ENCODE measurements at regions not wholly inside any gene's neighbourhood (a gene's known extent, or its start where the extent isn't known, plus 50 kb on each side); places are given as distances from the start of the nearest gene placed in this dataset.

GRCh38 chr7:9181356-9181755 lies 747.9 kb downstream of the NXPH1 start:
- Histone ChIP-seq H3K23ac (ENCODE audit: insufficient read length, low read depth, low read length) (no peak overlapping the region), H2BK12ac (ENCODE audit: insufficient read length, low read depth, low read length) (no peak overlapping the region), H4K5ac (ENCODE audit: insufficient read length, low read depth, low read length) (no peak overlapping the region), H2AK5ac (ENCODE audit: insufficient read length, low read length) (no peak overlapping the region), H3K4me1 (ENCODE audit: insufficient read depth, low read length) (no peaks in the 10 kb centered on the region; the same call in 1 of the 2 replicates), H2BK20ac (ENCODE audit: low read depth, low read length, poor library complexity, severe bottlenecking) (no peak overlapping the region), H3K4ac (ENCODE audit: low read depth, low read length) (no peak overlapping the region), H4K91ac (ENCODE audit: insufficient read length, low read depth, low read length) (no peak overlapping the region), H2BK15ac (ENCODE audit: low read depth, low read length) (no peak overlapping the region), H4K8ac (replicated peaks; ENCODE audit: insufficient read length, low read depth, low read length) (no peak overlapping the region), H2AFZ (ENCODE audit: low read length) (no peak overlapping the region), H3K4me2 (ENCODE audit: insufficient read depth, insufficient read length, low read length) (no peak overlapping the region), H3K18ac (ENCODE audit: insufficient read length, low read depth, low read length) (no peak overlapping the region), H3K56ac (ENCODE audit: insufficient read length, low read depth, low read length) (no peak overlapping the region), H3K9ac (ENCODE audit: extremely low read depth, insufficient read length, low read length) (no peak overlapping the region), H3K14ac (ENCODE audit: insufficient read depth, low read length) (no peak overlapping the region), H3K27me3 (ENCODE audit: insufficient read depth, low read length) (no peaks in the 10 kb centered on the region), H3T11ph (ENCODE audit: low read length) (no peak overlapping the region), H3K79me1 (ENCODE audit: insufficient read depth, low read depth, low read length, poor library complexity, severe bottlenecking) (no peaks in the 10 kb centered on the region), H3K9me3 (ENCODE audit: control insufficient read depth, low read depth, low read length) (no peaks in the 10 kb centered on the region), H2BK120ac (ENCODE audit: low read depth, low read length, poor library complexity, severe bottlenecking) (no peak overlapping the region), H3K23me2 (ENCODE audit: insufficient read length, low read depth, low read length, poor library complexity, severe bottlenecking) (no peaks in the 10 kb centered on the region), H4K20me1 (ENCODE audit: control insufficient read depth, insufficient read depth, insufficient read length) (no peaks in the 10 kb centered on the region), H2BK5ac (ENCODE audit: insufficient read length, low read length) (no peak overlapping the region), H3K27ac (ENCODE audit: insufficient read length, low read depth, low read length) (no peak overlapping the region), H3K79me2 (ENCODE audit: insufficient read depth, low read length) (no peaks in the 10 kb centered on the region)
- TF ChIP-seq CTCF (conservative IDR thresholded peaks at IDR 0.05), result no peak
- no peak for DNase-seq
- H3K36me3 Mint-ChIP-seq (ENCODE audit: insufficient read depth in 1 of 3, low read depth in 3 of 3), result no peaks in the 10 kb centered on the region
- no peaks in the 10 kb centered on the region for H3K27me3 Mint-ChIP-seq (ENCODE audit: low read depth)
- WGBS (ENCODE audit: extremely low coverage, insufficient read length, low lambda C conversion rate), result no CpG with 5 or more reads among the region's 1 CpG
- no peak overlapping the region for H3K4me3 Mint-ChIP-seq
- no peaks in the 10 kb centered on the region for H3K4me1 Mint-ChIP-seq
- H3K9me3 Mint-ChIP-seq, result no peaks in the 10 kb centered on the region
- no peak overlapping the region for H3K27ac Mint-ChIP-seq

Measured in H9 (cell line).